H9 (cell line): ENCODE measurements at regions not wholly inside any gene's neighbourhood (a gene's known extent, or its start where the extent isn't known, plus 50 kb on each side); places are given as distances from the start of the nearest gene placed in this dataset.

ENCODE experiments used
- DNase-seq: peaks from one replicate; pipeline ENCODE4 v3.0.0-alpha.2; 2017
- H2AFZ ChIP-seq: one replicate; pipeline ENCODE4 v1.6.1; 2013; ENCODE audit warnings: mild to moderate bottlenecking, low read length, control low read depth, moderate library complexity
- H2AK5ac ChIP-seq: 2 replicates; pipeline ENCODE4 v1.6.1; 2013; ENCODE audit warnings: low read length, control low read depth, mixed read lengths; ENCODE audit not compliant: insufficient read length
- H2BK120ac ChIP-seq: one replicate; pipeline ENCODE4 v1.6.1; 2013; ENCODE audit warnings: low read depth, mild to moderate bottlenecking, low read length, control low read depth, inconsistent platforms; ENCODE audit not compliant: poor library complexity, severe bottlenecking
- H2BK12ac ChIP-seq: 2 replicates; pipeline ENCODE4 v1.6.1; 2013; ENCODE audit warnings: low read length, control low read depth, mixed read lengths, low read depth; ENCODE audit not compliant: insufficient read length
- H2BK15ac ChIP-seq: 2 replicates; pipeline ENCODE4 v1.6.1; 2013; ENCODE audit warnings: low read depth, low read length, control low read depth
- H2BK20ac ChIP-seq: one replicate; pipeline ENCODE4 v1.6.1; 2013; ENCODE audit warnings: low read depth, mild to moderate bottlenecking, low read length, control low read depth, inconsistent platforms; ENCODE audit not compliant: poor library complexity, severe bottlenecking
- H2BK5ac ChIP-seq: 2 replicates; pipeline ENCODE4 v1.6.1; 2013; ENCODE audit warnings: low read length, control low read depth, mixed read lengths; ENCODE audit not compliant: insufficient read length
- H3K14ac ChIP-seq: 2 replicates; pipeline ENCODE4 v1.6.1; 2013; ENCODE audit warnings: low read length, control low read depth; ENCODE audit not compliant: insufficient read depth
- H3K18ac ChIP-seq: 2 replicates; pipeline ENCODE4 v1.6.1; 2013; ENCODE audit warnings: low read depth, mild to moderate bottlenecking, mixed read lengths, low read length, control low read depth; ENCODE audit not compliant: insufficient read length
- H3K23ac ChIP-seq: 2 replicates; pipeline ENCODE4 v1.6.1; 2013; ENCODE audit warnings: low read length, control low read depth, mixed read lengths, low read depth; ENCODE audit not compliant: insufficient read length
- H3K23me2 ChIP-seq: 2 replicates; pipeline ENCODE4 v1.6.1; 2013; ENCODE audit warnings: low read depth, mild to moderate bottlenecking, mixed read lengths, low read length, control low read depth; ENCODE audit not compliant: insufficient read length, poor library complexity, severe bottlenecking
- H3K27ac ChIP-seq: 2 replicates; pipeline ENCODE4 v1.5.1; 2013; ENCODE audit warnings: low read length, control low read depth, mixed read lengths, low read depth; ENCODE audit not compliant: insufficient read length
- H3K27me3 ChIP-seq: 2 replicates; pipeline ENCODE4 v1.6.1; 2013; ENCODE audit warnings: low read length, control low read depth, inconsistent platforms; ENCODE audit not compliant: insufficient read depth
- H3K4ac ChIP-seq: 2 replicates; pipeline ENCODE4 v1.6.1; 2013; ENCODE audit warnings: low read depth, mild to moderate bottlenecking, control low read depth, inconsistent platforms, low read length, moderate library complexity
- H3K4me1 ChIP-seq: 2 replicates; pipeline ENCODE4 v1.6.1; 2013; ENCODE audit warnings: low read length, control low read depth, inconsistent platforms; ENCODE audit not compliant: insufficient read depth
- H3K4me2 ChIP-seq: 2 replicates; pipeline ENCODE4 v1.6.1; 2013; ENCODE audit warnings: low read length, control low read depth, mixed read lengths; ENCODE audit not compliant: insufficient read length, insufficient read depth
- H3K56ac ChIP-seq: 2 replicates; pipeline ENCODE4 v1.6.1; 2013; ENCODE audit warnings: low read depth, mild to moderate bottlenecking, mixed read lengths, low read length, control low read depth; ENCODE audit not compliant: insufficient read length
- H3K79me1 ChIP-seq: 2 replicates; pipeline ENCODE4 v1.6.1; 2013; ENCODE audit warnings: low read depth, mild to moderate bottlenecking, moderate library complexity, low read length, control low read depth, inconsistent platforms; ENCODE audit not compliant: insufficient read depth, poor library complexity, severe bottlenecking
- H3K79me2 ChIP-seq: 2 replicates; pipeline ENCODE4 v1.6.1; 2013; ENCODE audit warnings: low read length, control low read depth, inconsistent platforms; ENCODE audit not compliant: insufficient read depth
- H3K9ac ChIP-seq: 2 replicates; pipeline ENCODE4 v1.6.1; 2013; ENCODE audit warnings: low read length, control low read depth, mixed read lengths; ENCODE audit not compliant: insufficient read length; ENCODE audit errors: extremely low read depth
- H3K9me3 ChIP-seq: one replicate; pipeline ENCODE4 v1.6.1; 2013; ENCODE audit warnings: low read depth, low read length, inconsistent platforms; ENCODE audit not compliant: control insufficient read depth
- H3T11ph ChIP-seq: one replicate; pipeline ENCODE4 v1.6.1; 2013; ENCODE audit warnings: mild to moderate bottlenecking, low read length, control low read depth, inconsistent platforms
- H4K20me1 ChIP-seq: one replicate; pipeline ENCODE4 v1.6.1; 2013; ENCODE audit not compliant: control insufficient read depth, insufficient read length, insufficient read depth
- H4K5ac ChIP-seq: 2 replicates; pipeline ENCODE4 v1.6.1; 2013; ENCODE audit warnings: low read depth, mild to moderate bottlenecking, mixed read lengths, low read length, control low read depth; ENCODE audit not compliant: insufficient read length
- H4K8ac ChIP-seq: replicated peaks from 2 replicates; pipeline ENCODE4 v1.6.1; 2013; ENCODE audit warnings: low read length, control low read depth, mixed read lengths, low read depth; ENCODE audit not compliant: insufficient read length
- H4K91ac ChIP-seq: 2 replicates; pipeline ENCODE4 v1.6.1; 2013; ENCODE audit warnings: low read depth, mild to moderate bottlenecking, moderate library complexity, mixed read lengths, low read length, control low read depth; ENCODE audit not compliant: insufficient read length
- H3K27ac Mint-ChIP-seq, 3 experiments: 2 replicates in 2 of 3; 3 replicates in 1 of 3; pipeline ENCODE4 v1.8.0; 2020 to 2021; ENCODE audit warnings: mixed read lengths in 3 of 3, mild to moderate bottlenecking in 1 of 3, moderate library complexity in 1 of 3
- H3K27me3 Mint-ChIP-seq: 2 replicates; pipeline ENCODE4 v1.8.0; 2021; ENCODE audit warnings: low read depth, mild to moderate bottlenecking, moderate library complexity, mixed read lengths
- H3K36me3 Mint-ChIP-seq, 3 experiments: 2 replicates in 2 of 3; 3 replicates in 1 of 3; pipeline ENCODE4 v1.8.0; 2020 to 2021; ENCODE audit warnings: low read depth in 3 of 3, mixed read lengths in 3 of 3; ENCODE audit not compliant: insufficient read depth in 1 of 3
- H3K4me1 Mint-ChIP-seq, 2 experiments: 2 replicates each; pipeline ENCODE4 v1.8.0; 2020; ENCODE audit warnings: mixed read lengths in 2 of 2
- H3K4me3 Mint-ChIP-seq, 2 experiments: 2 replicates in 1 of 2; 3 replicates in 1 of 2; pipeline ENCODE4 v1.8.0; 2020 to 2021; ENCODE audit warnings: mild to moderate bottlenecking in 2 of 2, mixed read lengths in 2 of 2, moderate library complexity in 1 of 2
- H3K9me3 Mint-ChIP-seq, 2 experiments: 2 replicates in 1 of 2; 3 replicates in 1 of 2; pipeline ENCODE4 v1.8.0; 2020; ENCODE audit warnings: mild to moderate bottlenecking in 2 of 2, mixed read lengths in 2 of 2, moderate library complexity in 1 of 2
- CTCF ChIP-seq: fragments of 200-600 bp; sonication (generic); conservative IDR thresholded peaks from 3 replicates; pipeline ENCODE4 v1.8.0; 2021; ENCODE audit warnings: antibody characterized with exemption, mild to moderate bottlenecking
- WGBS: extraction: QIAGEN DNeasy Blood & Tissue Kit; methylation state at CpG from one replicate; pipeline ENCODE4 v1.1.7; 2013; ENCODE audit warnings: missing lambda C conversion rate, low lambda C conversion rate, mixed read lengths; ENCODE audit not compliant: insufficient read length; ENCODE audit errors: extremely low coverage; 5-methylcytosine and 5-hydroxymethylcytosine counted together

GRCh38 chr14:28671425-28671824 is 95.2 kb upstream of the FOXG1 start:
- H2BK20ac ChIP-seq, result no peak overlapping the region
- Mint-ChIP-seq H3K27ac (no peak overlapping the region), H3K4me1 (peaks cover 0 to 2% of the 10 kb centered on the region in 2 experiments; a peak in 1 of 4 replicates), H3K4me3 (no peak overlapping the region), H3K9me3 (no peaks in the 10 kb centered on the region), H3K27me3 (no peaks in the 10 kb centered on the region), H3K36me3 (no peaks in the 10 kb centered on the region)
- H3K4me2 ChIP-seq, result no peak overlapping the region
- no peak for TF ChIP-seq CTCF
- no peak overlapping the region for H2BK120ac ChIP-seq
- H2AFZ ChIP-seq, result no peak overlapping the region
- no peak for DNase-seq
- no peak overlapping the region for H4K5ac ChIP-seq
- no peaks in the 10 kb centered on the region for H3K79me2 ChIP-seq
- no peak overlapping the region for H3K4ac ChIP-seq
- H3K56ac ChIP-seq, result no peak overlapping the region
- H3K9ac ChIP-seq, result no peak overlapping the region
- H4K20me1 ChIP-seq, result no peaks in the 10 kb centered on the region
- no peaks in the 10 kb centered on the region for H3K79me1 ChIP-seq
- no CpG with 5 or more reads among the region's 2 CpGs for WGBS
- no peaks in the 10 kb centered on the region for H3K23me2 ChIP-seq
- H3K27me3 ChIP-seq, result no peaks in the 10 kb centered on the region
- H4K8ac ChIP-seq, result no peak overlapping the region
- no peak overlapping the region for H2AK5ac ChIP-seq
- no peak overlapping the region for H3K27ac ChIP-seq
- no peak overlapping the region for H2BK15ac ChIP-seq
- no peak overlapping the region for H2BK12ac ChIP-seq
- no peak overlapping the region for H3K14ac ChIP-seq
- no peak overlapping the region for H3K23ac ChIP-seq
- H3T11ph ChIP-seq, result no peak overlapping the region
- H3K18ac ChIP-seq, result no peak overlapping the region
- H2BK5ac ChIP-seq, result no peak overlapping the region
- H3K9me3 ChIP-seq, result no peaks in the 10 kb centered on the region
- H3K4me1 ChIP-seq, result no peaks in the 10 kb centered on the region
- no peak overlapping the region for H4K91ac ChIP-seq
